DMS114 treated with DMSO at 0.1 percent for 48 hours (cell line): ENCODE measurements at regions not wholly inside any gene's neighbourhood (a gene's known extent, or its start where the extent isn't known, plus 50 kb on each side); places are given as distances from the start of the nearest gene placed in this dataset.
"Not testable (repeated sequence)": the region's sequence is repeated elsewhere in the genome, so short reads cannot be mapped to it uniquely, and the experiment has no call there.

ENCODE experiments used
- DNase-seq: peaks from one replicate; lab custom pipeline; 2025; ENCODE audit not compliant: unreplicated experiment; lab: John Stamatoyannopoulos, UW

GRCh38 chr15:70378126-70379031, 280.7 kb upstream of the TLE3 start:
- DNase-seq, result no peak

GRCh38 chr15:70376929-70377691, 279.4 kb upstream of the TLE3 start:
- no peak for DNase-seq

GRCh38 chr15:70376031-70376928, 278.6 kb upstream of the TLE3 start:
- no peak for DNase-seq

GRCh38 chr15:70375586-70375985, 277.9 kb upstream of the TLE3 start:
- DNase-seq, result no peak

GRCh38 chr15:70375006-70375431, 277.3 kb upstream of the TLE3 start:
- DNase-seq, result no peak

GRCh38 chr15:70374096-70374495, 276.4 kb upstream of the TLE3 start:
- DNase-seq, result no peak

GRCh38 chr15:70373439-70373838, 275.7 kb upstream of the TLE3 start:
- not testable (repeated sequence) for DNase-seq

- DNase-seq, result not testable (repeated sequence)
These were observed 270.4 kb upstream of the TLE3 start for GRCh38 chr15:70367913-70368705.

GRCh38 chr15:70364023-70364422, 266.3 kb upstream of the TLE3 start:
- not testable (repeated sequence) for DNase-seq

GRCh38 chr15:70362886-70363285, 265.2 kb upstream of the TLE3 start:
- DNase-seq, result peak; percentile 31

GRCh38 chr15:70362350-70362749, 264.6 kb upstream of the TLE3 start:
- DNase-seq, result no peak

- no peak for DNase-seq
These were observed 264.2 kb upstream of the TLE3 start for GRCh38 chr15:70361891-70362290.

- DNase-seq, result no peak
These were observed 263.4 kb upstream of the TLE3 start for GRCh38 chr15:70361106-70361505.

- DNase-seq, result no peak
These were observed 261.3 kb upstream of the TLE3 start for GRCh38 chr15:70358871-70359647.

GRCh38 chr15:70358011-70358819, 260.5 kb upstream of the TLE3 start:
- DNase-seq, result no peak

- DNase-seq, result no peak
These were observed 259.7 kb upstream of the TLE3 start for GRCh38 chr15:70357453-70357852.

GRCh38 chr15:70356919-70357318, 259.2 kb upstream of the TLE3 start:
- DNase-seq, result no peak

GRCh38 chr15:70356062-70356860, 258.5 kb upstream of the TLE3 start:
- no peak for DNase-seq
